SK-N-SH (cell line): ENCODE measurements at regions not wholly inside any gene's neighbourhood (a gene's known extent, or its start where the extent isn't known, plus 50 kb on each side); places are given as distances from the start of the nearest gene placed in this dataset.

Source experiments
- CTCF ChIA-PET: fragments of 300-600, 350-600 bp; formaldehyde crosslinking; extraction: SDS; loops from one replicate; lab custom pipeline; 2021; lab: Yijun Ruan, JAX
- POLR2A ChIA-PET: fragments of 350-600 bp; sonication (Branson Sonifier 250); formaldehyde crosslinking; extraction: SDS; loops from one replicate; lab custom pipeline; 2020; ENCODE audit warnings: antibody characterized with exemption, inconsistent platforms; lab: Yijun Ruan, JAX
- DNase-seq: peaks from one replicate; pipeline ENCODE4 v3.0.0; 2012
- H2AFZ ChIP-seq: fragments of 200-600 bp; sonication (generic); 2 replicates; pipeline ENCODE4 v1.8.1; 2016; ENCODE audit warnings: antibody characterized with exemption, mild to moderate bottlenecking, low read depth
- H3F3A ChIP-seq: fragments of 200-600 bp; sonication (generic); replicated peaks from 2 replicates; pipeline ENCODE3; 2016; ENCODE audit warnings: antibody characterized with exemption, mild to moderate bottlenecking; ENCODE audit not compliant: insufficient read depth
- H3K27ac ChIP-seq, 2 experiments: fragments of 200-500 bp in 1 of 2; fragments of 200-600 bp in 1 of 2; sonication (Bioruptor generic) in 1 of 2; sonication (generic), shearing (Covaris generic) in 1 of 2; 2 replicates each; pipeline versions ENCODE4 v1.5.1 to v1.6.1; 2014 to 2016; ENCODE audit warnings: low read depth in 2 of 2, inconsistent platforms in 1 of 2, low read length in 1 of 2, mild to moderate bottlenecking in 1 of 2, mixed read lengths in 1 of 2
- H3K27me3 ChIP-seq: fragments of 200-600 bp; sonication (generic), shearing (Covaris generic); 2 replicates; pipeline ENCODE4 v1.6.1; 2016; ENCODE audit warnings: mixed run types; ENCODE audit not compliant: insufficient read depth
- H3K36me3 ChIP-seq, 2 experiments: fragments of 200-500 bp in 1 of 2; fragments of 200-600 bp in 1 of 2; sonication (Bioruptor generic) in 1 of 2; sonication (generic) in 1 of 2; replicated peaks in 1 of 2; 2 replicates each; pipeline versions ENCODE3 to v1.5.1; 2014 to 2016; ENCODE audit warnings: low read length in 1 of 2, mild to moderate bottlenecking in 1 of 2; ENCODE audit not compliant: insufficient read depth in 2 of 2, control insufficient read depth in 1 of 2
- H3K4me1 ChIP-seq, 2 experiments: fragments of 200-500 bp in 1 of 2; fragments of 200-600 bp in 1 of 2; sonication (Bioruptor generic) in 1 of 2; sonication (generic), shearing (Covaris generic) in 1 of 2; 2 replicates each; pipeline versions ENCODE4 v1.5.1 to v1.6.1; 2014 to 2016; ENCODE audit warnings: low read depth in 1 of 2, low read length in 1 of 2, mixed run types in 1 of 2; ENCODE audit not compliant: insufficient read depth in 2 of 2, control insufficient read depth in 1 of 2
- H3K4me2 ChIP-seq: fragments of 200-600 bp; sonication (generic), shearing (Covaris generic); 2 replicates; pipeline ENCODE4 v1.6.1; 2017; ENCODE audit warnings: mixed run types
- H3K4me3 ChIP-seq, 2 experiments: fragments of 200-500 bp in 1 of 2; fragments of 200-600 bp in 1 of 2; sonication (Bioruptor generic) in 1 of 2; sonication (generic), shearing (Covaris generic) in 1 of 2; 2 replicates each; pipeline versions ENCODE4 v1.5.1 to v1.8.1; 2014 to 2016; ENCODE audit warnings: low read depth in 2 of 2, inconsistent platforms in 1 of 2, low read length in 1 of 2, mild to moderate bottlenecking in 1 of 2, mixed read lengths in 1 of 2, moderate library complexity in 1 of 2
- H3K79me2 ChIP-seq: fragments of 200-600 bp; sonication (generic); 2 replicates; pipeline ENCODE4 v1.8.1; 2017; ENCODE audit warnings: mild to moderate bottlenecking; ENCODE audit not compliant: insufficient read depth
- H3K9ac ChIP-seq: fragments of 200-600 bp; sonication (generic); 2 replicates; pipeline ENCODE4 v1.6.1; 2017; ENCODE audit warnings: mixed run types
- H3K9me2 ChIP-seq: fragments of 200-600 bp; sonication (generic); 2 replicates; pipeline ENCODE4 v1.6.1; 2017; ENCODE audit warnings: mixed run types
- H3K9me3 ChIP-seq: fragments of 200-600 bp; sonication (generic); 2 replicates; pipeline ENCODE4 v1.6.1; 2017; ENCODE audit warnings: mixed run types, mild to moderate bottlenecking, moderate library complexity
- H4K20me1 ChIP-seq: fragments of 200-600 bp; sonication (generic); 2 replicates; pipeline ENCODE4 v1.6.1; 2017; ENCODE audit warnings: mild to moderate bottlenecking, mixed run types; ENCODE audit not compliant: insufficient read depth
- CHD2 ChIP-seq: fragments of 150-350 bp; IDR thresholded peaks from 2 replicates; pipeline ENCODE4 v1.6.1; 2018; ENCODE audit warnings: low read length; ENCODE audit not compliant: partially characterized antibody
- ELF1 ChIP-seq: IDR thresholded peaks from 2 replicates; pipeline ENCODE4 v1.4.0; 2012
- FOXM1 ChIP-seq: IDR thresholded peaks from 2 replicates; pipeline ENCODE4 v1.4.0; 2012; ENCODE audit warnings: low read depth, mild to moderate bottlenecking
- NFIC ChIP-seq: IDR thresholded peaks from 2 replicates; pipeline ENCODE4 v1.4.0; 2012; ENCODE audit warnings: borderline replicate concordance
- NRF1 ChIP-seq: IDR thresholded peaks from 2 replicates; pipeline ENCODE4 v1.6.1; 2012; ENCODE audit warnings: low read depth, mild to moderate bottlenecking, low read length
- RAD21 ChIP-seq: IDR thresholded peaks from 2 replicates; pipeline ENCODE4 v1.6.1; 2012; ENCODE audit warnings: mild to moderate bottlenecking, low read length
- RCOR1 ChIP-seq: fragments of 150-350 bp; IDR thresholded peaks from 2 replicates; pipeline ENCODE4 v1.6.1; 2017; ENCODE audit warnings: antibody characterized with exemption, low read length
- RXRA ChIP-seq: IDR thresholded peaks from 2 replicates; pipeline ENCODE4 v1.4.0; 2012; ENCODE audit warnings: low read depth, mild to moderate bottlenecking, borderline replicate concordance
- SIN3A ChIP-seq: IDR thresholded peaks from 2 replicates; pipeline ENCODE4 v1.6.1; 2012; ENCODE audit warnings: low read depth, mild to moderate bottlenecking, low read length, moderate library complexity, borderline replicate concordance
- SMC3 ChIP-seq: IDR thresholded peaks from 2 replicates; pipeline ENCODE4 v1.6.1; 2012; ENCODE audit warnings: low read depth, low read length, improper control_type of control experiment
- TEAD4 ChIP-seq: IDR thresholded peaks from 2 replicates; pipeline ENCODE4 v1.4.0; 2012; ENCODE audit warnings: mild to moderate bottlenecking, borderline replicate concordance; ENCODE audit not compliant: insufficient read depth
- USF1 ChIP-seq: IDR thresholded peaks from 2 replicates; pipeline ENCODE4 v1.4.0; 2012; ENCODE audit warnings: low read depth, borderline replicate concordance
- ZBTB33 ChIP-seq: IDR thresholded peaks from 2 replicates; pipeline ENCODE4 v1.4.0; 2012; ENCODE audit warnings: low read depth, borderline replicate concordance
- WGBS: methylation state at CpG from one replicate; pipeline ENCODE4 v1.1.6; 2017; ENCODE audit warnings: low lambda C conversion rate; 5-methylcytosine and 5-hydroxymethylcytosine counted together
- TF ChIP-seq, protein P1 (sequence below): fragments of 150-350 bp; IDR thresholded peaks from 2 replicates; pipeline ENCODE4 v1.6.1; 2017; ENCODE audit warnings: antibody characterized with exemption, low read length, low read depth, borderline replicate concordance
- TF ChIP-seq, protein P2 (sequence below): fragments of 200-600 bp; sonication (generic); IDR thresholded peaks from 2 replicates; pipeline ENCODE4 v1.6.1; 2017; ENCODE audit warnings: antibody characterized with exemption, mild to moderate bottlenecking, moderate library complexity
- TF ChIP-seq, protein P3 (sequence below): IDR thresholded peaks from 2 replicates; pipeline ENCODE4 v1.6.1; 2012; ENCODE audit warnings: mild to moderate bottlenecking, low read depth, low read length, moderate library complexity

GRCh38 chr6:134416418-134417154, 98.7 kb upstream of the SGK1 start:
- H3K9me2 ChIP-seq, result no peaks in the 10 kb centered on the region
- H3K4me3 ChIP-seq, result no peak overlapping the region
- no peaks in the 10 kb centered on the region for H3K79me2 ChIP-seq
- POLR2A ChIA-PET, result no interaction called here
- H3K27ac ChIP-seq, result no peak overlapping the region
- no peak overlapping the region for H3K9ac ChIP-seq
- no peak for DNase-seq
- TF ChIP-seq SIN3A, result no peak
- no peak for TF ChIP-seq SMC3
- TF ChIP-seq, protein P1, sequence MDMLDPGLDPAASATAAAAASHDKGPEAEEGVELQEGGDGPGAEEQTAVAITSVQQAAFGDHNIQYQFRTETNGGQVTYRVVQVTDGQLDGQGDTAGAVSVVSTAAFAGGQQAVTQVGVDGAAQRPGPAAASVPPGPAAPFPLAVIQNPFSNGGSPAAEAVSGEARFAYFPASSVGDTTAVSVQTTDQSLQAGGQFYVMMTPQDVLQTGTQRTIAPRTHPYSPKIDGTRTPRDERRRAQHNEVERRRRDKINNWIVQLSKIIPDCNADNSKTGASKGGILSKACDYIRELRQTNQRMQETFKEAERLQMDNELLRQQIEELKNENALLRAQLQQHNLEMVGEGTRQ, result no peak
- no peak for TF ChIP-seq FOXM1
- TF ChIP-seq NRF1, result no peak
- no peak for TF ChIP-seq USF1
- no peak for TF ChIP-seq RCOR1
- TF ChIP-seq RXRA, result no peak
- H3F3A ChIP-seq, result peaks cover 22% of the 10 kb centered on the region
- no peaks in the 10 kb centered on the region for H4K20me1 ChIP-seq
- H3K27me3 ChIP-seq, result no peaks in the 10 kb centered on the region
- H3K9me3 ChIP-seq, result no peaks in the 10 kb centered on the region
- peak overlapping the region; percentile 50; the same call in 1 of the 2 replicates for H2AFZ ChIP-seq
- H3K4me1 ChIP-seq, result no peaks in the 10 kb centered on the region
- 79% methylated on average over 10 of the region's 10 CpGs for WGBS
- CTCF ChIA-PET, result no interaction called here
- no peak overlapping the region for H3K4me2 ChIP-seq
- no peaks in the 10 kb centered on the region for H3K36me3 ChIP-seq

- Histone ChIP-seq H3K27me3 (no peaks in the 10 kb centered on the region), H3K9ac (no peak overlapping the region), H3K36me3 (no peaks in the 10 kb centered on the region), H3F3A (peaks cover 14% of the 10 kb centered on the region), H3K4me1 (no peaks in the 10 kb centered on the region), H3K79me2 (no peaks in the 10 kb centered on the region), H4K20me1 (no peaks in the 10 kb centered on the region), H3K4me3 (no peak overlapping the region), H3K4me2 (no peak overlapping the region), H3K9me3 (no peaks in the 10 kb centered on the region), H3K27ac (no peak overlapping the region), H2AFZ (no peak overlapping the region), H3K9me2 (no peaks in the 10 kb centered on the region)
- POLR2A ChIA-PET, result no interaction called here
- WGBS, result 83% methylated on average over 4 of the region's 4 CpGs
- CTCF ChIA-PET, result no interaction called here
- DNase-seq, result no peak
- TF ChIP-seq TEAD4 (no peak), ZBTB33 (no peak), RAD21 (no peak), NFIC (no peak), CHD2 (no peak), ELF1 (no peak)
- TF ChIP-seq, protein P2, sequence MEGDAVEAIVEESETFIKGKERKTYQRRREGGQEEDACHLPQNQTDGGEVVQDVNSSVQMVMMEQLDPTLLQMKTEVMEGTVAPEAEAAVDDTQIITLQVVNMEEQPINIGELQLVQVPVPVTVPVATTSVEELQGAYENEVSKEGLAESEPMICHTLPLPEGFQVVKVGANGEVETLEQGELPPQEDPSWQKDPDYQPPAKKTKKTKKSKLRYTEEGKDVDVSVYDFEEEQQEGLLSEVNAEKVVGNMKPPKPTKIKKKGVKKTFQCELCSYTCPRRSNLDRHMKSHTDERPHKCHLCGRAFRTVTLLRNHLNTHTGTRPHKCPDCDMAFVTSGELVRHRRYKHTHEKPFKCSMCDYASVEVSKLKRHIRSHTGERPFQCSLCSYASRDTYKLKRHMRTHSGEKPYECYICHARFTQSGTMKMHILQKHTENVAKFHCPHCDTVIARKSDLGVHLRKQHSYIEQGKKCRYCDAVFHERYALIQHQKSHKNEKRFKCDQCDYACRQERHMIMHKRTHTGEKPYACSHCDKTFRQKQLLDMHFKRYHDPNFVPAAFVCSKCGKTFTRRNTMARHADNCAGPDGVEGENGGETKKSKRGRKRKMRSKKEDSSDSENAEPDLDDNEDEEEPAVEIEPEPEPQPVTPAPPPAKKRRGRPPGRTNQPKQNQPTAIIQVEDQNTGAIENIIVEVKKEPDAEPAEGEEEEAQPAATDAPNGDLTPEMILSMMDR, result no peak
- TF ChIP-seq, protein P1, result no peak
- TF ChIP-seq, protein P3, sequence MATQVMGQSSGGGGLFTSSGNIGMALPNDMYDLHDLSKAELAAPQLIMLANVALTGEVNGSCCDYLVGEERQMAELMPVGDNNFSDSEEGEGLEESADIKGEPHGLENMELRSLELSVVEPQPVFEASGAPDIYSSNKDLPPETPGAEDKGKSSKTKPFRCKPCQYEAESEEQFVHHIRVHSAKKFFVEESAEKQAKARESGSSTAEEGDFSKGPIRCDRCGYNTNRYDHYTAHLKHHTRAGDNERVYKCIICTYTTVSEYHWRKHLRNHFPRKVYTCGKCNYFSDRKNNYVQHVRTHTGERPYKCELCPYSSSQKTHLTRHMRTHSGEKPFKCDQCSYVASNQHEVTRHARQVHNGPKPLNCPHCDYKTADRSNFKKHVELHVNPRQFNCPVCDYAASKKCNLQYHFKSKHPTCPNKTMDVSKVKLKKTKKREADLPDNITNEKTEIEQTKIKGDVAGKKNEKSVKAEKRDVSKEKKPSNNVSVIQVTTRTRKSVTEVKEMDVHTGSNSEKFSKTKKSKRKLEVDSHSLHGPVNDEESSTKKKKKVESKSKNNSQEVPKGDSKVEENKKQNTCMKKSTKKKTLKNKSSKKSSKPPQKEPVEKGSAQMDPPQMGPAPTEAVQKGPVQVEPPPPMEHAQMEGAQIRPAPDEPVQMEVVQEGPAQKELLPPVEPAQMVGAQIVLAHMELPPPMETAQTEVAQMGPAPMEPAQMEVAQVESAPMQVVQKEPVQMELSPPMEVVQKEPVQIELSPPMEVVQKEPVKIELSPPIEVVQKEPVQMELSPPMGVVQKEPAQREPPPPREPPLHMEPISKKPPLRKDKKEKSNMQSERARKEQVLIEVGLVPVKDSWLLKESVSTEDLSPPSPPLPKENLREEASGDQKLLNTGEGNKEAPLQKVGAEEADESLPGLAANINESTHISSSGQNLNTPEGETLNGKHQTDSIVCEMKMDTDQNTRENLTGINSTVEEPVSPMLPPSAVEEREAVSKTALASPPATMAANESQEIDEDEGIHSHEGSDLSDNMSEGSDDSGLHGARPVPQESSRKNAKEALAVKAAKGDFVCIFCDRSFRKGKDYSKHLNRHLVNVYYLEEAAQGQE, result no peak
Observed at GRCh38 chr6:134415656-134416055, 97.7 kb upstream of the SGK1 start.
